ENCODE measurements at regions not wholly inside any gene's neighbourhood (a gene's known extent, or its start where the extent isn't known, plus 50 kb on each side); places are given as distances from the start of the nearest gene placed in this dataset.

DNA sequence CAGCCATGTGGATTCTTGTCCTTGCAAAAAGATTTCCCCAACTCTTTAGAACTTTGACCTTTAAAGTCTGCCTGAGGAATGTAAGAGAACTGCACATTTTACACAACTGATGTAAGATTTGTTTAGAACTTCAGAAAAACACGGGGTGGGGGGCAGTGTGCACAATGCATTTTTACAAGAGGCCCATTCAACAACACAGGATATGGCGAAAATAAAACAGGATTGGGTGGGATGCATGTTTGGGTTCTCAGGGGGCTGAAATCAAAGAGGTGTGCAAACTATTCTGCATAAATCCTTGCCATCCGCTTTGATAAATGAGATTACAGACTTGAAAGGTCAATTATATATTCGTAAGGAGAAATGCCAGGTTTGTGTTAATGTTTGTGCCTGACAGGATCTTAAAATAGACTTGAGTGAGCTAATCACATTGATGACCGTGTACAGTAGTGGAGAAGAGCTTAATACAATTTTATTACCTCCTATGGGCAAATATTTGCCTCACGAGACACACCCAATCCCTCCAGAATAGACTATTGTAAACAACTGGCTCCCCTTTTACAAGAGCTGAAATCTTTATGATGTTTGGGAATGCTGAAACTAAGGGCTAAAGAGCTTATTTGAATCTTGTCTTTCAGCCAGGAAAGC, 184.1 kb upstream of the LEF1 start:
- TF ChIP-seq CTCF (IDR thresholded peaks at IDR 0.05), result no peak
- no peak for TF ChIP-seq SMC3 (IDR thresholded peaks at IDR 0.05; ENCODE audit: low read depth, low read length)
- TF ChIP-seq POLR2AphosphoS5 (IDR thresholded peaks at IDR 0.05; ENCODE audit: low read depth, low read length), result no peak
- TF ChIP-seq TEAD4 (IDR thresholded peaks at IDR 0.05; ENCODE audit: borderline replicate concordance, insufficient read depth), result no peak
- TF ChIP-seq, protein P1, sequence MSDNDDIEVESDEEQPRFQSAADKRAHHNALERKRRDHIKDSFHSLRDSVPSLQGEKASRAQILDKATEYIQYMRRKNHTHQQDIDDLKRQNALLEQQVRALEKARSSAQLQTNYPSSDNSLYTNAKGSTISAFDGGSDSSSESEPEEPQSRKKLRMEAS (IDR thresholded peaks at IDR 0.05; ENCODE audit: low read depth), result no peak
- TF ChIP-seq JUND (IDR thresholded peaks at IDR 0.05), result no peak
- TF ChIP-seq TAF1 (IDR thresholded peaks at IDR 0.05; ENCODE audit: borderline replicate concordance, low read depth, low read length), result no peak
- TF ChIP-seq YY1 (IDR thresholded peaks at IDR 0.05; ENCODE audit: low read depth), result no peak
- TF ChIP-seq GABPA (IDR thresholded peaks at IDR 0.05; ENCODE audit: low read depth), result no peak
- no peak for TF ChIP-seq FOSL2 (IDR thresholded peaks at IDR 0.05; ENCODE audit: borderline replicate concordance, low read depth)
